C4-2B (cell line): ENCODE measurements at regions not wholly inside any gene's neighbourhood (a gene's known extent, or its start where the extent isn't known, plus 50 kb on each side); places are given as distances from the start of the nearest gene placed in this dataset.

ENCODE experiments used
- CTCF ChIP-seq: fragments of 450-650 bp; conservative IDR thresholded peaks from 2 replicates; pipeline ENCODE4 v1.5.1; 2017; ENCODE audit warnings: mild to moderate bottlenecking
- ZFX ChIP-seq: fragments of 450-650 bp; IDR thresholded peaks from 2 replicates; pipeline ENCODE4 v1.6.1; 2017

GRCh38 chr2:18372641-18373040 lies 187.8 kb downstream of the RDH14 start:
- no peak for TF ChIP-seq CTCF
- TF ChIP-seq ZFX = no peak
